Left renal cortex interstitium (tissue), 4 donors: ENCODE measurements at regions not wholly inside any gene's neighbourhood (a gene's known extent, or its start where the extent isn't known, plus 50 kb on each side); places are given as distances from the start of the nearest gene placed in this dataset.

ENCODE experiments used
- DNase-seq, 4 donors: peaks; one replicate each; pipeline ENCODE4 v3.0.0-alpha.2; 2013; ENCODE audit warnings: low read depth in 4 of 4, low spot score in 2 of 4, missing footprints in 1 of 4

DNA sequence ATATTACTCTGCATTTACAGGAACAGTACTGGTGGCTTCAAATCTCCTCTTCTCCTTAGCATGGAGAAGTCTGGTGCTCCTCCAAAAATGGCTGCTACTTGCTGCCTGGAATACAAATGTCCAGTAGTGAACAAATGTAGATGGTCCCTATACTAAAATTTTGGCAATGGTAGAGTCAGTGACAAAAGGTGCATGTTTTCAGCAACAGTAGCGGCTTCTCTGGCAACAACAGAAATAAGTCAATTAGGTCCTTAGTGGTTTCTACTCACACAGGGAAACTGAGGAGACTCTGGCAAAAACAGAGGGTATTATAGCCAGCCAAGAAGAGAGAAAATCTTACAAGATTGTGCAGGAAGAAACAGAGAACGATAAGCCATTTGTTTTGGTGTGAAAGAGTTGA, 1368.4 kb upstream of the ADGRL3 start:
- no peak for DNase-seq

DNA sequence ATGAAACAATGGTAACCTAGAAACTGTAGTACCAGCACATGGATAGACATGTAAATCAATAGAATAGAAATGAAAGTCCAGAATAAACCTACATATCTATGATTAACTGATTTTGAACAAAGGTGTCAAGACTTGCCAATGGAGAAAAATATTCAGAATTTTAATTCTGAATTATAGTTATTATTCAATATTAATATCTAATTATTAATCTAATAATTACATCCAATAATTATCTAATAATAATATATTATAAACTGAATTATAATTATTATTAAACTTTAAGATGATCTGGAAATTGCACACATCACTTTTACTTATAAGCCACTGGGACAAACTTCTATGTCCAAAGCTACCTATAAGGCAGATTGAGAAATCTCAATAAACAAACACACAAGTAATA, 1365.2 kb upstream of the ADGRL3 start:
- DNase-seq: no peak

DNA sequence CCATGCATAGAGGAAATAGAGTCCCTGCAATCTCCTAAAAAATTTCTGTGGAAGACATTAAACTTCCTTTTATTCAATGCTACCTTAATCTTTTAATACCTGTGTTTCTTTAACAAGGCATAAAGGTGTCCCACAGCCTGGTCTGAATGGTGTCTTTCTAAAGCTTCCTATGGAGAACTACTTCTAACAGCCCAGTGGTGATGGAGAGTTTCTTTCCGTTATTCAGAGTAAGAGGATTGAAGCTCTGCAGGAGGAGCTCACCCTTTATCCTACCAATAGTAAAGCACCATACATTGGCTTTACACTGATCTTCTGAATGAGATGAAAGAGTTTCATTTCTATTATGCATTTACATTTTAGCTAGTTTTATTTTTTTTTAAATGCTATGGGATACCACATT, 1362.4 kb upstream of the ADGRL3 start:
- no peak for DNase-seq

DNA sequence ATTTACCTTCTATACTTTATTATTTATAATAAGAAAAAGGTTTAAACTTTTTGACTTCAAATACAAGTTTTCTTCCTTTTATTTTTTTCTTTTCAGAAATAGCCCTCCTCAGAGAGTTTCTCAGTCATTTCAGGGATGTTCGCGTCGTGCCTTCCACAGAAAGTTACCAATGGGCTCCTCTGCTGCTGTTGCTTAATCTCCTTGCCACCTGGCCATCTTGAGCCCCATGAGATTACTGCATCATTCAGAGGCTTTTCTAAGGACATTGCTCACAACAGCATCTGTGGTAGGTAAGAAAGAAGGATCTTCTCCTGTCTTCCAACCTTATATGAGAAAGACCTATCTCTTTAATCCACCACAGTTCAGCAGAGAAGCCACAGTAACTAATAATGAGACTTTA, 1361.9 kb upstream of the ADGRL3 start:
- no peak for DNase-seq

DNA sequence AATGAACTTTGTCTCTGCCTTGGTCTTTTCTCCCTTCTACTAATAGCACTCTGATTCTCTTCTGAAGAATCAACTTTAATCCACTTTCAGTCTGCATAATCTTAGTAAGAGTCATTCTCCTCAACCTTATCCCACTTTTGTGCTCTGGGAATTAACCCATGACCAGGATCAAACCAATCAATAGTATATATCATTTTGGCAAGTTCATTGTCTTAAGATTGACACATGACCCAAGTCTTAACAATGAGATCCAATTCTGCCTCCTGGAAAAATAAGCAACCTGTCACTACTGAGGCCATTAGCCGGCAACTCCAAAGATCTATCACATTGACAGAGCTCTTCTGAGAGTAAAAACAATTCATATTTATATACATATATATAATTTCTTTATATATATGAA, 1358.4 kb upstream of the ADGRL3 start:
- no peak for DNase-seq

DNA sequence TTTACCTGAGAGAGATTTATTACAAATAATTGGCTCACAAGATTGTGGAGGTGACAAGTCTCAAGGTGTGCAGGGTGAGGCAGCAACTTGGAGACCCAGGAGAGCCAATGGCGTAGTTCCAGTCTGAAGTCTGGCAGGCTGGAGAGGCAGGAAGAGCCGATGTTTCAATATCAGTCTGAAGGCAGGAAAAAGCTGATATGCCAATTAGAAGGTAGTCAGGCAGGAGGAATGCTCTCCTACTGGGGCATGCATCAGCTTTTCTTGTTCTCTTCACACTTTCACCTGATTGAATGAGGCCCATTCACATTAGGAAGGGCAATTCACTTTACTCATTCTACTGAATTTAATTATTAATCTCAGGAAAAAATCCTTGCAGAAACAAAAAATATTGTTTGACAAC, 1351.7 kb upstream of the ADGRL3 start:
- no peak for DNase-seq

DNA sequence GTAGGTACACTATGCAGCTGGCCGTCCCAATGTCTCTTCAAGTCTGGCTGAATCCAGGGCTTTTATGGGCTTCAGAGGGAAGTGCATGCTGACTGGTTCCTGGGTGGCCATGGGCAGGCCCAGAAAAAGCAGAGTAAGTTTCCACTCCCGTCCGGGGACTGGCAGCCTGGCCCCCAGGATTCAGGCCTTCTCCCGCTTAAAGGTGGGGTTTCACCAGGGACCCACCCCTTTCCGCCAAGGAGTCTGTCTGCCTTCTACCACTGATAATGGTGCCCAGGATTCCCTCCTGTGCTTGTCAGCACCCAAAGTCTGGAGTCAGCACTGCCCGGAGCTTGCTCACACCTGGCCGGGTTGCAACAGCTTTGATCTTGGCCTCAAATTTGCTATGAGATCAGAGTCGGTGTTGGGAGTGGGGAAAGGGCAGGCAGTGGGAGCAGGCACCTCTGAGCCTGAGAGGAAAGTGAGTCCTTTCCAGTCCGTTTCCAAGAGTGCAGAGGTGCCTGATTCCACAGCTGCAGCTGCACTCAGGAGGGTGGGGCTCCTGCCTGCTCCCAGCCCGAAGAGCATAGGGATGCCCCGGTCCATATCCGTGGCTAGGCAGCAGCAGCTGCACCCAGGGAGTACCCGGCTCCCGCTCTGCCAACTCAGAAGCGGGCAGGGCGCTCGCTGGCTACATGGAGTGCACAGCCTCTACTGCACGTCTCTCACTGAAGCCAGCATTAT, 1344.3 kb upstream of the ADGRL3 start:
- DNase-seq: no peak

DNA sequence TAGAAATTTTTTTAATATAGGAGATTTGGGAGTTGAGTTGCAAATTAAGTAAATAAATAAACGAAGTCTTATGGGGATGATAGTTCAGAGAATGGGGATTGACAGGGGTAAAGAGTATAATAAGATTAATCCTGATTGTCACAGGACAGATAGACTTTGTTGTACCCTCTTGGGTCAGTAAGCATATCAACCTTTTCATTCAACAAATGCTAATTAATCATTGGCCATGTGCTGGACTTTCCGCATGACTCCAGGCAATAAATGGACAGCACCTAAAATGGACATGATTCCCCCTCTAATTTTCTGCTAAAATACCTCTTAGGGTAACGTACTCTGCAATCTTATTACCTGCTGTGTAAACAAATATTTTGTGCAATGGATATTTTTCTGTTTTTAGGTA, 1331.1 kb upstream of the ADGRL3 start:
- DNase-seq: no peak

DNA sequence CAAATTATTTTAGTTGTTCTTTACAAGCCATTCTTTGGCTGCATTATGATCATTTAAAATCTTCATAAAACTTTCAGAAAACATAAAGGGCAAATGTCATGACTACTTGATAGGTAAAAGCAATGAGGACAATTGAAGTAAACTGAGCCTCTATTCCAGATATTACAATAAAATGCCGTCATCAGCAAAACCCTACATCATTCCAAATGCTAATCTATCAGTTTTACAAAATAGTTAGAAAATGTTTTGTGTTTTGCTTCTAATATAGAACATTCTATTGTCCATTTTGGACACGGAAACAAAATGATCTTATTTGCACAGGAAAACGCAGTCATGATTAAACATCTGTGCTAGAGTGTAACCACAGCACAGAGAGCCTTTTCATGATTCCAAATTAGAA, 1330.6 kb upstream of the ADGRL3 start:
- DNase-seq: no peak

DNA sequence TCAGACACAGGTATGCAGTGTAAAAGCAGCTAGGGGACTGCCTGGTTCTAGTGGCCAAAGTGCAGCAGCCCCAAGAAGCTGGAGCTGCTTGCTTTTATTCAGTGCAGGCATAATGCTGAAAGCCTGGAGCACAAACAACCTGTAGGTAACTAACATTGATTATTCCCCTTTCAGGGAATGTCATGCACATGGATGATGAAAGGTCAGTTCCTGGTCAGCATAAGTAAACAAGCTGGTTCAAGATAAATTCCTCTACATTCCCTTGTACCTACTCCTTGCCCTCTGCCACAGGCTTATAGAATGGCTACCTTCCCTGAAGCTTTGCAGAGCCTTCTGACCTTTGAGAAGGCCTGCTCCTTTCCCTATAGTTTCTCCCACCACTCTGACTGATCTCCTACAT, 1318.5 kb upstream of the ADGRL3 start:
- DNase-seq: no peak

DNA sequence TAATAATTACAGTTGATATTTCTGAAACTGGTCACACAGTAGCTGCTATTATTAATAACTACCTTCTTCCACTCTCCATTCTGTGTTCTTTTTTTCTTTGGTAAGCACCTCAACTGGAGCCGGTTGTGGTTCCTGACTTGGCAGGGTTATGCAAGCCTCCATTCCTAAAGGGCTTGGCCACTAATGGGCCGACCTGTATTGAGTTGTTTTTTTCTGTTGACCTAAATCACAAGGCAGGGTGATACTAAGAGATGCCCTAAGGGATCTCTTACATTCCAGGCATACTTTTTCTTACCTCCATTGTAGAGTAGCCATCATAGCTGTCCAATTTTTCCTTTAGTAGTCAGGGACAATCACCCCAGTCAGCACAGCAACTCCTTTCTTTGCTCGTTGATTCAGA, 1295.8 kb upstream of the ADGRL3 start:
- DNase-seq: no peak

DNA sequence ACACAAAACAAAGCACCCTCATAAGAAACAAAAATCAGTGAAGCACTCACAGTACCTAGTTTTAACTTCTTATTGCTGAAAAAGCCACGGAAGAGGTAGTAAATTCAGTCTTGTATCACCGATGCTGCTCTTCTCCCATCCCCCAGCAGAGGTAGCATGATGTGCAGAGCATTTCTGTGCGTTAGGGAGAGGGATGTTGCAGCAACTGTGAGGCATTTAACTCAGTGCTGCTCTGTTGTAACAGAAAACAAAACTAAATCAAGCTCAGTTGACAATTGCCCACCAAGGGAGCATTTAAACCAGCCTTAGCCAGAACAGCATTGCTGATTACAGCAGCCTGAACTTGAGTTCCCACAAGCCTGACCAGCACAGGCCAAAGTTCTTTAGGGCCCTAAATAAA, 1279.7 kb upstream of the ADGRL3 start:
- no peak for DNase-seq

DNA sequence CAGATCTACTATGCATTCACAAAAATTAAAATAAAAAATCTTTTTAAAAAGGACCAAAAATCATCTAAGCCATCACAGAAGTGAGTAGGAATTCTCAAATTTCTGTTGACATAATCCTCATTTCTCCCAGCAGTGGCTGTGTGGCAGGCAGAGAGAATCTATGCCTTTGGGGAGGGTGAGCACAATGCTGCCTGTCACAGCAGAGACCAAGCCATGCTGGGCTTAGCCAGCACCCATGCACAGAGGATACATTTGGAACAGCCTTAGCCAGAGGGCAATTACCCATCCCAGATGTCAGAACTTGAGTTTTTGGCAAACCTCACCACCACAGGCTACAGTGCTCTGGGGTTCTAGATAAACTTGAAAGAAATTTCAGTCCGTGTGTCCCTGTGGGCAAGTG, 1274.8 kb upstream of the ADGRL3 start:
- DNase-seq: no peak

DNA sequence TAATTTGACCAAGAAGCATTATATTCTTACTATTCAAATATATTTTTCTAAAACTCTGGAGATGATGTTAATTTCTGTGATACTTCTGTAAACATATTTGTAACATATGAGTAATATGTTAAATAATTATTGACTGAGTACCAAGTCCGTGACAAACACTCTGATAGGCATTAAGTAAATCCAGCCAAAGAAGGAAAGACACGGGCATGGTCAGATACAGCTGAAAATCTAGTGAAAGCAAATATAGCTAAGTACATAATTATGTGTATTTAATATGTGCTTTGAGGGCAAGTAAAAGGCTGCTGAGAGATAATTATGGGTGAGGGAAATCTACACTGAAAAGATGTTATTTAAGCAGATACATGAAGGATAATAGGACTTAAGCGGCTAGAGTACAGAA, 1263.6 kb upstream of the ADGRL3 start:
- no peak for DNase-seq

DNA sequence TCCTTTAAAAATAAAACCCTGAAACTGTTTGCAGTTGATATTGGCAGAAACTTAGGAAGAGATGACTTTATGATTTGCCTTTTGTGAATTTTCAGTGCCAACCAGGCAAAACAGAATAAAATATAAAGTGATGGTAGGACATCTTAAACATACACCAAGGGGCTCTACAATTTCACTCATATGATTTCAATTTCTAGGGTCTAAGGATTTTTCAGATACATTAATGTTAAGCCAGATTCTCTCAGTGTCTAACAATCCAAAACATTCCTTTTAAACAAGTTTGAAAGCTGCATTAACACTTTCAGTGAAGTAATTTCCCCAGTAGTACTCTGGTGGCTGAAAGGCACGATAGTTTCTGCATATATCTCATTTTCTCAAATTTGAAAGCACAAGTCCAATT, 1262.0 kb upstream of the ADGRL3 start:
- no peak for DNase-seq

DNA sequence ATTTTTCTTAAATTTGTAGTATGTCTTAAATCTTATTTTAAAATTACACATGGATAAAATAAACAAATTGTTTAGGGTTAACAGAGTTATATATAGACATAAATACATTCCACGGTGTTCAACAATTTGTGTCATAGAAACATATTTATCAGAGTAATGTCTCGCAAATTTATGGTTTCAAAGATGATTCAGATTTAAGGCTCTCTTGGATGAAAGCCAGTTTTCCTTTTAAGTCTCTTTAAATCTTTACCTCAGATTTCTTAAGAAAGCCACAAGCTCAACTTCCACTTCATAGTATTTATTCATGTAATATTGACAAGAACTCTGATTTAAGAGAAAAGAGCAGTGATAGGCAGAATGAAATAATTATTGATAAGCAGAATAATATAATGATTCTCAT, 1254.8 kb upstream of the ADGRL3 start:
- no peak for DNase-seq

DNA sequence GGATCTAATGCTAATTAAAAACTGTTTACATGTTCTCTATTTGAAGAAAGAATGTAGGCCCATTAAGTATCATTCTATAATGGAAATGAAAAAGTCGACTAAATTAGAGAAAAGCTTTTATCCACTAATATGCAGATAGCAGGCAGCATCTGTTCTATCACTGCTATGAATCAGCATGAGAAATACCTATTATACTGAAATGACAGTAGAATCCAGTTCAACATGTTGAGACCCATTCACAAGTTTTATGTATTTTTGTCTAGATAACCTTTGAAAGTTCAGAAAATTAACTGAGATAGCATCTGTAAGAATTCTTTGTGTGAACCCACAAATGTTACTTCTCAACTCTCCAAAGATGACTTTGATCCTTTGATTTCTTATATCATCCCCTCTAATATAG, 1254.4 kb upstream of the ADGRL3 start:
- DNase-seq: no peak

DNA sequence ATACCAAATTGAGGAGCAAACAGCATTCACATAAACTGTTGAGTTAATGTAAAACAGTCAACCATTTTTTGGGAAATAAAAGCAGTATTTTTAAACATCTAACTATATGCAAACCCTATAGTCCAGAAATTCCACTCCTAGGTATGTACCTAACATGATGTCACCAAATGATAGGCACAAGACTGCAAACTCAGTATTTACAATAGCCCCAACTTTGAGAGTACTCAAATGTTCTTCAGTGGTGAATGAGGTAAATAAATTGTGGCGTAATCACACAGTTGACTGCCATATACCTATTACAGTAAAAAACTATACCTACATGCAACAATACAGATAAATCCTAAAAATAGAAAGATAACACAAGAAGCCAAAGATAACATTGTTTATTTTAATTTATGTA, 1243.8 kb upstream of the ADGRL3 start:
- DNase-seq: no peak

DNA sequence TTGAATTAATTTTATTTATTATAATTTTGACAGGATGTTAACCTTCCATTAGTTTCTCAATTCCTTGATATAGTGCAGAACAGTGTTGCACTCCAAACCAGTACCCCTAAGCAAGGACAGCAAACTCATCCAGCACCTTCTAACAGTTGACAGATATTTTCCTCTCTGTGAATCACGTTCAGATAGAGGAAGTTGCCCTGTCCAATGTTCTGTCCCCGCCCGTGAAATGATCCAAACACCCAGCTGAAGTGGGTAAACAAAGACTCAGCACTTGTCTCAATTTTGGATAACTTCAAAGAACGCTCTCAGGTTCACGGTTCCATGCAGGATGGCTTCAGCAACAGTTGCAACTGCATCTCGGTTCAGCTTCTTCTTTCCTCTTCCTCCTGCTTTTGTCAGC, 1240.0 kb upstream of the ADGRL3 start:
- DNase-seq: no peak

DNA sequence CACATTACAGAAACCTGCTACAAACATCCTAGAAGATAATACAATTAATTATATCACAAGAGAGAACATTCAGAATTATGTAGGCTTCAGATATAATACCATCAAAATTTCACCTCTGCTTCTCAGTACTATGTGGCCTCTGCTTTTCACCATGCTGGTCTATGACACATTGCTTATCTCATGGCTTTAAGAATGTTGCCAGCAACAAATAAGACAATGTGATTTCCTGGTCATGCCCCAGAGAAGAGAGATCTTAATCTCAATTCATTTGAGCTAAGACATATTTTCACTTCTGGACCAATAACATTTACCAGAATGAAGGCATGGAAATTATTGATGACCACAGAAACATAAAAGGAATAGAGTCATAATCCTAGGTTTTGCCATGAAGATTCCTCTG, 1233.4 kb upstream of the ADGRL3 start:
- DNase-seq: no peak

DNA sequence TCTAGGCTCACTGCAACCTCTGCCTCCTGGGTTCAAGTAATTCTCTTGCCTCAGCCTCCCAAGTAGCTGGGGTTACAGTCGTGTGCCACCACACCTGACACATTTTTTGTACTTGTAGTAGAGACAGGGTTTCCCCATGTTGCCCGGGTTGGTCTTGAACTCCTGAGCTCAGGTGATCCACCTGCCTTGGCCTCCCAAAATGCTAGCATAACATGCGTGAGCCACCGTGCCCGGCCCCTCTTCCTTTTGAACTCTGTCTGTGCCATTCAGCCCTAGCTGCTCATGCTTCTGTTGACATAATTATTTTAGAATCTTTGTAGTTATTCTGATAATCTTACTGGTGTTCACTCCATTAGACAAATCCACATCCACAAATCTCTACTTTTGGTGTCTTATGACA, 1231.3 kb upstream of the ADGRL3 start:
- DNase-seq: no peak

DNA sequence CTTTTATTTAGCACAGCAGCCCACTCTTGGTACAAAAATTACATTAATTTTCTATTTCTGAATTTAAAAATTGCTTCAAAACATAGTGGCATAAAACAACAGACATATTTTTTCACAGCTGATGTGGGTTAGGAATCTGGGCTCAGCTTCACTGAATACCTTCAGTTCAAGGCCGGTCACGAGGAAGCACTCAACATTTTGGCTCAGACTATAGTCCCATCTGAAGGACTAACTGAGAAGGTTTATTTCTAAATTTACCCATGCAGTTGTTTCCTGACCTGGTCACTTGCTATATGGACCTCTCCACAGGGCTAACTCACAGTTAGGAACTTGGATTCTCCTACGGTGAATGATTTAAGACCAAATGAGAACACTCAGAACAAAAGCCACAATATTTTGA, 1230.2 kb upstream of the ADGRL3 start:
- no peak for DNase-seq

DNA sequence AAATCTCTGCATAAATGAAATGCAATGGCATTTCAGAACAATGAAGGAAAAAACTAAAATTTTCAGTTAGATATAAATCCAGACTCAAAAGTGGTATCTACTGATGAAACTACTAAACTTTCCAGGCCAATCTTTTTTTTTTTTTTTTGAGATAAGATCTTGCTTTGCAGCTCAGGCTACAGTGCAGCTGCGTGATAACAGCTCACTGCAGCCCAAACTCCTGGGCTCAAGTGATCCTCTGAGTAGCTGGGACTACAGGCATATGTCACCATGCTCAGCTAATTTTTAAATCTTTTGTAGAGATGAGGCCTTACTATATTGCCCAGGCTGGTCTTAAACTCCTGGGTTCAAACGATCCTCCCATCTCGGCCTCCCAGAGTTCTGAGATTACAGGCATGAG, 1228.2 kb upstream of the ADGRL3 start:
- DNase-seq: no peak
